SH-SY5Y (cell line): ENCODE measurements at regions not wholly inside any gene's neighbourhood (a gene's known extent, or its start where the extent isn't known, plus 50 kb on each side); places are given as distances from the start of the nearest gene placed in this dataset.

ENCODE experiments used
- GATA2 ChIP-seq: IDR thresholded peaks from 2 replicates; pipeline ENCODE4 v1.6.1; 2011; ENCODE audit warnings: mild to moderate bottlenecking, low read depth, low read length
- GATA3 ChIP-seq: IDR thresholded peaks from 2 replicates; pipeline ENCODE4 v1.6.1; 2011; ENCODE audit warnings: low read depth, mild to moderate bottlenecking, low read length, moderate library complexity

DNA sequence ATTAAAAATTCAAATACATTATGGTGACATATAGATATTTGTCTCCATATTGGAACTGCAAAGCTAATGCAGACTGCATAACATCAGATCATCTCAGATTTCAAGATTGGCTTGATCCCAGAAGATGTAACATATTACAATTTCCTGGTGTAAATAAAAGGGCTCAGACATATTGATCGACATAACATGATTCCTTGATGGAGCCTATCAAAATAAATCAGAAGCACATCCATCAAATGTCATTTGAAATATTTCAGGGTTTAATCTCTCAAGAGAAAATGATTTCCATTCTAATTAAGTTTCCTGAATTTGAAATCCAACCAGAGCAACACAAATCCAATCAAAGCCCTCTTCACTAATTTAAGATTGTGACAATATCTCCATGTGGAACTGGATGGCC is 75.1 kb upstream of the UNC13C start:
- TF ChIP-seq GATA2 (no peak), GATA3 (no peak)
